Fibroblast of the aortic adventitia (primary cell): ENCODE measurements at regions not wholly inside any gene's neighbourhood (a gene's known extent, or its start where the extent isn't known, plus 50 kb on each side); places are given as distances from the start of the nearest gene placed in this dataset.

Experiments used
- DNase-seq: peaks from one replicate; pipeline ENCODE4 v3.0.0-alpha.2; 2010; ENCODE audit warnings: low read depth
- H3K4me3 ChIP-seq: 2 replicates; pipeline ENCODE4 v1.5.1; 2011; ENCODE audit warnings: low read depth, mild to moderate bottlenecking, control low read depth, low read length, moderate library complexity
- CTCF ChIP-seq: IDR thresholded peaks from 2 replicates; pipeline ENCODE4 v1.5.1; 2011; ENCODE audit warnings: mild to moderate bottlenecking, low read length, control low read depth, inconsistent platforms; ENCODE audit not compliant: insufficient read depth

GRCh38 chr6:92822222-92822621 is 597.1 kb downstream of the EPHA7 start:
- TF ChIP-seq CTCF, result no peak
- H3K4me3 ChIP-seq, result no peak overlapping the region
- DNase-seq, result no peak

GRCh38 chr6:92820601-92821000 is 598.8 kb downstream of the EPHA7 start:
- no peak overlapping the region for H3K4me3 ChIP-seq
- DNase-seq, result no peak
- TF ChIP-seq CTCF, result no peak

GRCh38 chr6:92810913-92811312 is 608.4 kb downstream of the EPHA7 start:
- H3K4me3 ChIP-seq, result no peak overlapping the region
- peak; percentile 53 for TF ChIP-seq CTCF
- DNase-seq, result peak; percentile 19

- TF ChIP-seq CTCF, result no peak
- no peak for DNase-seq
- H3K4me3 ChIP-seq, result no peak overlapping the region
These were observed 613.1 kb downstream of the EPHA7 start for GRCh38 chr6:92806254-92806653.

- no peak for DNase-seq
- no peak overlapping the region for H3K4me3 ChIP-seq
- no peak for TF ChIP-seq CTCF
These were observed 628.0 kb downstream of the EPHA7 start for GRCh38 chr6:92791403-92791802.

- H3K4me3 ChIP-seq, result no peak overlapping the region
- no peak for TF ChIP-seq CTCF
- no peak for DNase-seq
These were observed 629.0 kb downstream of the EPHA7 start for GRCh38 chr6:92790381-92790780.

GRCh38 chr6:92784235-92784634 is 635.1 kb downstream of the EPHA7 start:
- H3K4me3 ChIP-seq, result no peak overlapping the region
- no peak for DNase-seq
- TF ChIP-seq CTCF, result no peak
